H1 (cell line): ENCODE measurements at regions not wholly inside any gene's neighbourhood (a gene's known extent, or its start where the extent isn't known, plus 50 kb on each side); places are given as distances from the start of the nearest gene placed in this dataset.

Experiments
- CHD2 ChIP-seq: IDR thresholded peaks from 2 replicates; pipeline ENCODE4 v1.6.1; 2012; ENCODE audit warnings: low read length, improper control_type of control experiment
- CHD7 ChIP-seq: fragments of 300-600 bp; sonication (generic); IDR thresholded peaks from 2 replicates; pipeline ENCODE4 v1.7.1; 2012; ENCODE audit warnings: low read length, moderate library complexity, mild to moderate bottlenecking, inconsistent platforms; ENCODE audit not compliant: insufficient replicate concordance
- CTBP2 ChIP-seq: IDR thresholded peaks from 2 replicates; pipeline ENCODE4 v1.7.0; 2011; ENCODE audit warnings: borderline replicate concordance, mild to moderate bottlenecking, moderate library complexity, mixed read lengths, low read length; ENCODE audit not compliant: insufficient read depth, insufficient read length
- RFX5 ChIP-seq: IDR thresholded peaks from 2 replicates; pipeline ENCODE4 v1.6.1; 2011; ENCODE audit warnings: low read depth, low read length, improper control_type of control experiment, borderline replicate concordance

- no peak for TF ChIP-seq CHD7
- TF ChIP-seq RFX5 = no peak
- no peak for TF ChIP-seq CHD2
- no peak for TF ChIP-seq CTBP2
These were observed 214.8 kb upstream of the HNRNPA3 start (continued) for GRCh38 chr2:176997792-176998169.
